ENCODE measurements at regions not wholly inside any gene's neighbourhood (a gene's known extent, or its start where the extent isn't known, plus 50 kb on each side); places are given as distances from the start of the nearest gene placed in this dataset.

DNA sequence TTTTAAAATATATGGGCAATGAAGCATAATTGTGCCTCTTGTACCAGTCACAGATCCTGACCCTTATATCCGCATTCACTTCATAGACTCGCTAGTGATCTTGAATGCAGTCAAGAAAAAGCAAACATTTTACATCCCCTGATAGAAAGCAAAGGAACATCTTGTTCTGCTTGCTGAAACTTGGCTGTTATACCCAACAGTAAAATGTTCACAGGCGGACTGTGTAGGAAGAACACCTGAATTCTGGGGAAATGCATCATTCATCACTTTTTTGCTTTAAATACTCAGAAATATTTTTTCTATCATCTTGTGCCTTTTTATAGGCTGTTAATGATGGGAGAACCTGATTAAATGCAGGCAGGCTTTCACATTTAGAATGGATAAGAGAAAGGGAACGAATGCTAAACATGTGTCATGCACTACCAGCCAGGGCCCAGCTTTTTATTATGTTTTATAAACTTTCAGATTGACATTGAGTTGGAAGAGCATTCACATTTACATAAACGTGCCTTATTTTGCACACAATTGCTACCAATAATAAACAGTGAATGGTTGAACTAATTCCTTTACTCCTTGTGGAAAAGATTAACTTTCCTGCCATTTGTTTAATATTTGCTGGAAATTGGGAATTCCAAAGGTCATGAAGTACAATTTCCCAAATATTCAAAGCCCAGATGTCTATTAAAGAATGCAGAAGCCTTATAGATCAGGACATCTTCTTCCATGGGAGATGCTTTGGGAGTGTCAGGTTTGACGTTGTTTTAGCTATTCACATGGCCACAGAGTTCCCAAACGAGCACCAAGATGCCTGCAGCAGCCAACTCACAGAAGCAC, 756.2 kb downstream of the TLE1 start:
- BruUV-seq (replicated peaks), result no TSS peak
- Histone ChIP-seq H2AFZ (ENCODE audit: low read length) (no peak overlapping the region), H3K79me2 (ENCODE audit: insufficient read depth, low read length) (no peaks in the 10 kb centered on the region), H3K9me3 (ENCODE audit: low read length) (no peaks in the 10 kb centered on the region; the same call in 1 of the 2 replicates), H4K20me1 (ENCODE audit: insufficient read depth, low read length) (no peaks in the 10 kb centered on the region), H3K36me3 (replicated peaks in 1 of 2; ENCODE audit: control insufficient read depth in 1 of 2, insufficient read depth in 2 of 2, low read length in 2 of 2) (no peaks in the 10 kb centered on the region), H3K4me1 (ENCODE audit: insufficient read depth, low read length) (no peaks in the 10 kb centered on the region), H3K27me3 (ENCODE audit: control insufficient read depth in 1 of 2, insufficient read depth in 2 of 2, low read length in 2 of 2) (no peaks in the 10 kb centered on the region), H3K27ac (ENCODE audit: extremely low read length, insufficient read depth, low read length) (no peak overlapping the region), H3K4me2 (ENCODE audit: low read depth, low read length) (no peak overlapping the region), H3K9ac (ENCODE audit: insufficient read depth, low read depth, low read length) (no peak overlapping the region), H3K4me3 (replicated peaks in 1 of 3; ENCODE audit: insufficient read depth in 1 of 3, low read depth in 2 of 3, low read length in 3 of 3) (no peak overlapping the region)
- DNase-seq (ENCODE audit: low spot score), result no peak
- intact Hi-C loops (cut with micrococcal nuclease; ENCODE audit: unreplicated experiment) (no loop called here), in situ Hi-C loops (cut with HindIII; ENCODE audit: extremely low pct_ligation_motif_present, low pct_unique_long_range_greater_than_20kb) (no loop called here)
- FAIRE-seq, result no peak
- no peak for ATAC-seq
- 18% methylated on average over 7 of the region's 7 CpGs for WGBS (ENCODE audit: low lambda C conversion rate)
- ChIA-PET CTCF (ENCODE audit: low intra/inter-chr PET ratio, low total read pairs) (no interaction called here), POLR2A (no interaction called here)
- TF ChIP-seq PLSCR1 (CRISPR knock-in tag; IDR thresholded peaks at IDR 0.05; ENCODE audit: borderline replicate concordance), result no peak
- TF ChIP-seq BHLHE40 (IDR thresholded peaks at IDR 0.05; ENCODE audit: low read length), result no peak
- no peak for TF ChIP-seq HCFC1 (IDR thresholded peaks at IDR 0.05; ENCODE audit: low read depth, low read length)
- TF ChIP-seq ZNF318 (CRISPR knock-in tag; IDR thresholded peaks at IDR 0.05), result no peak
- TF ChIP-seq GPN1 (CRISPR knock-in tag; IDR thresholded peaks at IDR 0.05; ENCODE audit: borderline replicate concordance), result no peak
- TF ChIP-seq, protein P1, sequence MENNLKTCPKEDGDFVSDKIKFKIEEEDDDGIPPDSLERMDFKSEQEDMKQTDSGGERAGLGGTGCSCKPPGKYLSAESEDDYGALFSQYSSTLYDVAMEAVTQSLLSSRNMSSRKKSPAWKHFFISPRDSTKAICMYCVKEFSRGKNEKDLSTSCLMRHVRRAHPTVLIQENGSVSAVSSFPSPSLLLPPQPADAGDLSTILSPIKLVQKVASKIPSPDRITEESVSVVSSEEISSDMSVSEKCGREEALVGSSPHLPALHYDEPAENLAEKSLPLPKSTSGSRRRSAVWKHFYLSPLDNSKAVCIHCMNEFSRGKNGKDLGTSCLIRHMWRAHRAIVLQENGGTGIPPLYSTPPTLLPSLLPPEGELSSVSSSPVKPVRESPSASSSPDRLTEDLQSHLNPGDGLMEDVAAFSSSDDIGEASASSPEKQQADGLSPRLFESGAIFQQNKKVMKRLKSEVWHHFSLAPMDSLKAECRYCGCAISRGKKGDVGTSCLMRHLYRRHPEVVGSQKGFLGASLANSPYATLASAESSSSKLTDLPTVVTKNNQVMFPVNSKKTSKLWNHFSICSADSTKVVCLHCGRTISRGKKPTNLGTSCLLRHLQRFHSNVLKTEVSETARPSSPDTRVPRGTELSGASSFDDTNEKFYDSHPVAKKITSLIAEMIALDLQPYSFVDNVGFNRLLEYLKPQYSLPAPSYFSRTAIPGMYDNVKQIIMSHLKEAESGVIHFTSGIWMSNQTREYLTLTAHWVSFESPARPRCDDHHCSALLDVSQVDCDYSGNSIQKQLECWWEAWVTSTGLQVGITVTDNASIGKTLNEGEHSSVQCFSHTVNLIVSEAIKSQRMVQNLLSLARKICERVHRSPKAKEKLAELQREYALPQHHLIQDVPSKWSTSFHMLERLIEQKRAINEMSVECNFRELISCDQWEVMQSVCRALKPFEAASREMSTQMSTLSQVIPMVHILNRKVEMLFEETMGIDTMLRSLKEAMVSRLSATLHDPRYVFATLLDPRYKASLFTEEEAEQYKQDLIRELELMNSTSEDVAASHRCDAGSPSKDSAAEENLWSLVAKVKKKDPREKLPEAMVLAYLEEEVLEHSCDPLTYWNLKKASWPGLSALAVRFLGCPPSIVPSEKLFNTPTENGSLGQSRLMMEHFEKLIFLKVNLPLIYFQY (CRISPR knock-in tag; IDR thresholded peaks at IDR 0.05; ENCODE audit: borderline replicate concordance), result no peak
- no peak for TF ChIP-seq HNRNPLL (IDR thresholded peaks at IDR 0.05; ENCODE audit: low read depth, low read length, poor library complexity, severe bottlenecking)
- TF ChIP-seq JUN (CRISPR knock-in tag; IDR thresholded peaks at IDR 0.05), result no peak
- no peak for TF ChIP-seq ZNF496 (CRISPR knock-in tag; IDR thresholded peaks at IDR 0.05; ENCODE audit: insufficient replicate concordance)
- no peak for TF ChIP-seq SALL1 (CRISPR knock-in tag; IDR thresholded peaks at IDR 0.05)
- no peak for TF ChIP-seq KAT8 (CRISPR knock-in tag; IDR thresholded peaks at IDR 0.05)
